NCI-H187 (cell line): ENCODE measurements at regions not wholly inside any gene's neighbourhood (a gene's known extent, or its start where the extent isn't known, plus 50 kb on each side); places are given as distances from the start of the nearest gene placed in this dataset.
"Not testable (repeated sequence)": the region's sequence is repeated elsewhere in the genome, so short reads cannot be mapped to it uniquely, and the experiment has no call there.

Experiments used
- DNase-seq, 2 experiments: peaks; one replicate each; lab custom pipeline; 2025; lab: John Stamatoyannopoulos, UW

- no peak for DNase-seq
These were observed 247.8 kb downstream of the RRAGC start for GRCh38 chr1:38611664-38612211.

GRCh38 chr1:38609166-38610025 lies 250.2 kb downstream of the RRAGC start:
- DNase-seq = no peak

GRCh38 chr1:38608202-38608864 lies 251.2 kb downstream of the RRAGC start:
- DNase-seq = no peak

- no peak for DNase-seq
These were observed 252.0 kb downstream of the RRAGC start for GRCh38 chr1:38607526-38607925.

- no peak for DNase-seq
These were observed 254.5 kb downstream of the RRAGC start for GRCh38 chr1:38605063-38605462.

- DNase-seq = no peak
These were observed 255.7 kb downstream of the RRAGC start for GRCh38 chr1:38603907-38604306.

GRCh38 chr1:38600905-38601304 lies 258.7 kb downstream of the RRAGC start:
- DNase-seq = no peak

- no peak for DNase-seq
These were observed 259.3 kb downstream of the RRAGC start for GRCh38 chr1:38600286-38600685.

- no peak for DNase-seq
These were observed 261.5 kb downstream of the RRAGC start for GRCh38 chr1:38598118-38598517.

GRCh38 chr1:38589036-38589435 lies 270.5 kb downstream of the RRAGC start:
- no peak for DNase-seq

- no peak for DNase-seq
These were observed 271.8 kb downstream of the RRAGC start for GRCh38 chr1:38587766-38588165.

GRCh38 chr1:38586993-38587646 lies 272.5 kb downstream of the RRAGC start:
- no peak for DNase-seq

- no peak for DNase-seq
These were observed 273.6 kb downstream of the RRAGC start for GRCh38 chr1:38585971-38586370.

- DNase-seq = no peak
These were observed 274.1 kb downstream of the RRAGC start for GRCh38 chr1:38585460-38585859.

GRCh38 chr1:38584448-38585355 lies 274.9 kb downstream of the RRAGC start:
- DNase-seq = no peak

- not testable (repeated sequence) for DNase-seq
These were observed 276.3 kb downstream of the RRAGC start for GRCh38 chr1:38583287-38583686.

GRCh38 chr1:38581396-38581795 lies 278.2 kb downstream of the RRAGC start:
- no peak for DNase-seq

GRCh38 chr1:38580594-38580993 lies 279.0 kb downstream of the RRAGC start:
- no peak for DNase-seq

GRCh38 chr1:38579056-38579455 lies 280.5 kb downstream of the RRAGC start:
- no peak for DNase-seq

- no peak for DNase-seq
These were observed 281.2 kb downstream of the RRAGC start for GRCh38 chr1:38578271-38578951.

- no peak for DNase-seq
These were observed 281.7 kb downstream of the RRAGC start for GRCh38 chr1:38577937-38578270.
